ENCODE measurements at regions not wholly inside any gene's neighbourhood (a gene's known extent, or its start where the extent isn't known, plus 50 kb on each side); places are given as distances from the start of the nearest gene placed in this dataset.

DNA sequence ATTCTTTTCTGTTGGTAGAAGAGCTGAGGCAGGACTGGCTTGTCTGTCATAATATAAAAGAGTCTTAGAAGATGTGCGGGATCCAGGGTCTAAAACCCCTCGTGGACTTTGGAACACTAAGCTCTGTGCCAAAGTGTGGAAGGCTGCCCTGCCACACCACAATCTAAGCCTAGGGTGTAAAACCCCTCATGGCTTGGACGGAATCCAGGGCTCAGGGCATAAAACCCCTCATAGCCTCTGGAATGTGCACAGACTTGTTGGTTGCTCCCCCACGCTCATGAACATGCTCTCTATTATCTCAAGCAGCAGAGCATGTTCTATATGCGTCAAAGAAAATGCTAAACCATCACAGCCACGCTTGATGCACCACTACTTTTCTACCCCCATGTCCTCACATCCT is 483.6 kb downstream of the GABRG1 start:
- no peak for TF ChIP-seq EZH2 (IDR thresholded peaks at IDR 0.05; ENCODE audit: insufficient read depth, low read length)
- TF ChIP-seq, protein P1, sequence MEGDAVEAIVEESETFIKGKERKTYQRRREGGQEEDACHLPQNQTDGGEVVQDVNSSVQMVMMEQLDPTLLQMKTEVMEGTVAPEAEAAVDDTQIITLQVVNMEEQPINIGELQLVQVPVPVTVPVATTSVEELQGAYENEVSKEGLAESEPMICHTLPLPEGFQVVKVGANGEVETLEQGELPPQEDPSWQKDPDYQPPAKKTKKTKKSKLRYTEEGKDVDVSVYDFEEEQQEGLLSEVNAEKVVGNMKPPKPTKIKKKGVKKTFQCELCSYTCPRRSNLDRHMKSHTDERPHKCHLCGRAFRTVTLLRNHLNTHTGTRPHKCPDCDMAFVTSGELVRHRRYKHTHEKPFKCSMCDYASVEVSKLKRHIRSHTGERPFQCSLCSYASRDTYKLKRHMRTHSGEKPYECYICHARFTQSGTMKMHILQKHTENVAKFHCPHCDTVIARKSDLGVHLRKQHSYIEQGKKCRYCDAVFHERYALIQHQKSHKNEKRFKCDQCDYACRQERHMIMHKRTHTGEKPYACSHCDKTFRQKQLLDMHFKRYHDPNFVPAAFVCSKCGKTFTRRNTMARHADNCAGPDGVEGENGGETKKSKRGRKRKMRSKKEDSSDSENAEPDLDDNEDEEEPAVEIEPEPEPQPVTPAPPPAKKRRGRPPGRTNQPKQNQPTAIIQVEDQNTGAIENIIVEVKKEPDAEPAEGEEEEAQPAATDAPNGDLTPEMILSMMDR (IDR thresholded peaks at IDR 0.05; ENCODE audit: insufficient read depth, low read depth, low read length), result no peak
- no peaks in the 10 kb centered on the region for H3K36me3 Mint-ChIP-seq (ENCODE audit: low read depth, unreplicated experiment)
- H3K4me1 ChIP-seq (ENCODE audit: insufficient read depth, low read length), result no peaks in the 10 kb centered on the region
- H3K27me3 ChIP-seq (ENCODE audit: insufficient read depth, low read length), result no peaks in the 10 kb centered on the region
- H3K36me3 ChIP-seq (ENCODE audit: insufficient read depth, low read length), result no peaks in the 10 kb centered on the region
- H3K4me2 ChIP-seq (ENCODE audit: low read length), result no peak overlapping the region
- H2AFZ ChIP-seq (ENCODE audit: low read depth, low read length), result no peak overlapping the region
- no peaks in the 10 kb centered on the region for H3K9me3 Mint-ChIP-seq (ENCODE audit: unreplicated experiment)
- FAIRE-seq (no peak), DNase-seq (ENCODE audit: low read depth) (no peak)
- no peaks in the 10 kb centered on the region for H3K79me2 ChIP-seq (ENCODE audit: insufficient read depth, low read length)
- H3K27ac ChIP-seq (ENCODE audit: low read depth, low read length), result no peak overlapping the region
- H3K4me3 ChIP-seq (ENCODE audit: insufficient read depth, low read depth, low read length), result no peak overlapping the region
- no peak overlapping the region for H3K27ac Mint-ChIP-seq (ENCODE audit: unreplicated experiment)
- H3K4me3 Mint-ChIP-seq (ENCODE audit: unreplicated experiment), result no peak overlapping the region
- no peaks in the 10 kb centered on the region for H3K9me3 ChIP-seq (ENCODE audit: insufficient read depth, low read depth, low read length)
- no peaks in the 10 kb centered on the region for H4K20me1 ChIP-seq (ENCODE audit: insufficient read depth, low read length)
- no peaks in the 10 kb centered on the region for H3K27me3 Mint-ChIP-seq (ENCODE audit: low read depth, unreplicated experiment)
- no peak overlapping the region for H3K9ac ChIP-seq (ENCODE audit: low read length)
- H3K4me1 Mint-ChIP-seq (ENCODE audit: low read depth, unreplicated experiment), result no peaks in the 10 kb centered on the region

DNA sequence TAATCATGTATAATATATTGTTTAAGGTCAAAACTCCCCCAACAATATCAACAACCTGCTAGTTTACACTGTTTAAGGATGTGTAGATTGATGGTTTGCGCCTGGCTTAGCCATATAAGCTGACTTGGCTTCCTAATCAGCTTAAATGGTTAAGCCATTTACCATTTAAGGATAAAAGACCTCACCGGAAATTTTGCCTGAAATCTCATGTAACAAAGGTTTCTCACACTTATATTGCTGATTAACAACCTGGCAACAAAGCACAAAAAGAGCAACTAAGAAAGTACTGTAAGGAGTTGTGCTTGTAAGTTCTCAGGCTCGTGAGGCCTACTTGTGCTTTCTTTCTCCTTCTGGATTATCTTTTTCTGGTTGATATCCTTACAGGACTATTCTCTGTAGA is 485.2 kb downstream of the GABRG1 start:
- FAIRE-seq (no peak), DNase-seq (ENCODE audit: low read depth) (no peak)
- H3K36me3 ChIP-seq (ENCODE audit: insufficient read depth, low read length), result no peaks in the 10 kb centered on the region
- H3K9ac ChIP-seq (ENCODE audit: low read length), result no peak overlapping the region
- Mint-ChIP-seq H3K27me3 (ENCODE audit: low read depth, unreplicated experiment) (no peaks in the 10 kb centered on the region), H3K4me3 (ENCODE audit: unreplicated experiment) (no peak overlapping the region), H3K27ac (ENCODE audit: unreplicated experiment) (no peak overlapping the region), H3K4me1 (ENCODE audit: low read depth, unreplicated experiment) (no peaks in the 10 kb centered on the region), H3K36me3 (ENCODE audit: low read depth, unreplicated experiment) (no peaks in the 10 kb centered on the region), H3K9me3 (ENCODE audit: unreplicated experiment) (no peaks in the 10 kb centered on the region)
- no peak overlapping the region for H3K4me3 ChIP-seq (ENCODE audit: insufficient read depth, low read depth, low read length)
- H3K79me2 ChIP-seq (ENCODE audit: insufficient read depth, low read length), result no peaks in the 10 kb centered on the region
- H3K9me3 ChIP-seq (ENCODE audit: insufficient read depth, low read depth, low read length), result no peaks in the 10 kb centered on the region
- no peaks in the 10 kb centered on the region for H4K20me1 ChIP-seq (ENCODE audit: insufficient read depth, low read length)
- TF ChIP-seq, protein P1 (IDR thresholded peaks at IDR 0.05; ENCODE audit: insufficient read depth, low read depth, low read length), result no peak
- no peak for TF ChIP-seq EZH2 (IDR thresholded peaks at IDR 0.05; ENCODE audit: insufficient read depth, low read length)
- H3K4me1 ChIP-seq (ENCODE audit: insufficient read depth, low read length), result no peaks in the 10 kb centered on the region
- no peak overlapping the region for H3K4me2 ChIP-seq (ENCODE audit: low read length)
- no peaks in the 10 kb centered on the region for H3K27me3 ChIP-seq (ENCODE audit: insufficient read depth, low read length)
- no peak overlapping the region for H3K27ac ChIP-seq (ENCODE audit: low read depth, low read length)
- H2AFZ ChIP-seq (ENCODE audit: low read depth, low read length), result no peak overlapping the region

DNA sequence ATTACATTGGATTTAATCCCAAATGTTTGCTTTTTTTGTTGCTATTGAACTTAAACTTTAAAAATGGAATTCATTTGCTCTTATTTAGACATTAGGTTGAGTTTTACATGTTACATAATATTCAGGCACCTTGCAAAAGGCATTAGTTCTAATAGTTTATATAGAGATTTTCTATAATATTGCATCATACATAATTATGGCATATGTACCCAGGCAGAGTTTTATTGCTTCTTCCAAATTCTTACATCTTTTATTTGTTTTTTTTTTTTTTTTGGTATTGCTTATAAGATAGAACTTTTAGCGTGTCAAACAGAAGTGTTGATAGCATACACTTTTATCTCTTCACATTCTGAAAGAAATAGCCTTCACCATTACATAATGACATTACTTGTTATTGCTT is 487.7 kb downstream of the GABRG1 start:
- no peak for FAIRE-seq
- no peaks in the 10 kb centered on the region for H3K36me3 ChIP-seq (ENCODE audit: insufficient read depth, low read length)
- H3K4me2 ChIP-seq (ENCODE audit: low read length), result no peak overlapping the region
- H2AFZ ChIP-seq (ENCODE audit: low read depth, low read length), result no peak overlapping the region
- Mint-ChIP-seq H3K9me3 (ENCODE audit: unreplicated experiment) (no peaks in the 10 kb centered on the region), H3K27ac (ENCODE audit: unreplicated experiment) (no peak overlapping the region), H3K4me3 (ENCODE audit: unreplicated experiment) (no peak overlapping the region), H3K27me3 (ENCODE audit: low read depth, unreplicated experiment) (no peaks in the 10 kb centered on the region), H3K4me1 (ENCODE audit: low read depth, unreplicated experiment) (no peaks in the 10 kb centered on the region), H3K36me3 (ENCODE audit: low read depth, unreplicated experiment) (no peaks in the 10 kb centered on the region)
- H3K27me3 ChIP-seq (ENCODE audit: insufficient read depth, low read length), result no peaks in the 10 kb centered on the region
- no peaks in the 10 kb centered on the region for H4K20me1 ChIP-seq (ENCODE audit: insufficient read depth, low read length)
- DNase-seq (ENCODE audit: low read depth), result no peak
- H3K27ac ChIP-seq (ENCODE audit: low read depth, low read length), result no peak overlapping the region
- no peaks in the 10 kb centered on the region for H3K79me2 ChIP-seq (ENCODE audit: insufficient read depth, low read length)
- H3K4me3 ChIP-seq (ENCODE audit: insufficient read depth, low read depth, low read length), result no peak overlapping the region
- TF ChIP-seq, protein P1 (IDR thresholded peaks at IDR 0.05; ENCODE audit: insufficient read depth, low read depth, low read length), result no peak
- TF ChIP-seq EZH2 (IDR thresholded peaks at IDR 0.05; ENCODE audit: insufficient read depth, low read length), result no peak
- no peaks in the 10 kb centered on the region for H3K4me1 ChIP-seq (ENCODE audit: insufficient read depth, low read length)
- no peak overlapping the region for H3K9ac ChIP-seq (ENCODE audit: low read length)
- no peaks in the 10 kb centered on the region for H3K9me3 ChIP-seq (ENCODE audit: insufficient read depth, low read depth, low read length)

All from astrocyte (in vitro differentiated cells and primary cell).